ENCODE measurements at regions not wholly inside any gene's neighbourhood (a gene's known extent, or its start where the extent isn't known, plus 50 kb on each side); places are given as distances from the start of the nearest gene placed in this dataset.

DNA sequence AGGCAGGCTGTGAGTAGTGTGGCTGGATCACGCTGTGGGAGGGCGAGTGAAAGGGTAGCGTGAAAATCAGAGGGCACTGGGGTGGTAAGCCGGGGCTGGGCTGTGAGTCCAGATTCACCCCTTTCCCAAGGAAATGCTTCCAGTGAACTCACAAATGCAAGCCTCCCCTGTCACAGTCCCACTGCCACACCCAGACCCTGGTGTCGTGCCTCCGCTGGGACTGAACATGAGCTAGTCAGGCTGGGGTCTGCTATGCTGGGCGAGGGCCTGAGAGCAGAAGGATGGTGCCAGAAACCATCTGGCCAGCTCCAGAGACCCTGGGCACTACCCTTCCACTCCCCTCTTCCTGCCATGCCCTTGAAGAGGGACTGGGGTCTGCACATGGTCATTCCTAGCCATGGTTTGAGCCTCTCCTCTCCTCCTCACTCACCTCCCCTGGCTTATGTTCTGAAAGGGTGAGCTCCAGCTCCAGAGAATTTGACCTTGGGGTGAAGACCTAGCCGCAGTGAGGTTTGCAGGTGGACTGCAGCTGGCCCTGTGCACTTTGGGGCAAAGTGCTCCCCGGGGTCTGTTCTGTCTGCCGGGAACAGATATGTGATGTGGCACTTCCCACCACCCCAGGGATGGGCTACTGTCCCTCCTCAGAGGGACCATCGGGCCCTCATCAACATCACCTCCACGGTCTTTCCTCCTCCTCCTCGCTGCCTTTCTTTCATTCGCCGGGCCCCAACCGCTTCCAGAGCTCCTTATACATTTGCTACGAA, 365.6 kb downstream of the RPS6KC1 start:
- H2AFZ ChIP-seq: no peak overlapping the region
- H3K4me3 ChIP-seq (ENCODE audit: low read depth, low read length): no peak overlapping the region
- no peaks in the 10 kb centered on the region for H3K9me3 ChIP-seq (ENCODE audit: control insufficient read depth, low read length)
- H3K27ac ChIP-seq: no peak overlapping the region
- no peak overlapping the region for H3K4me2 ChIP-seq (ENCODE audit: low read length)
- no peaks in the 10 kb centered on the region for H3K36me3 ChIP-seq (ENCODE audit: control insufficient read depth, insufficient read depth, low read length)
- no peaks in the 10 kb centered on the region for H3K27me3 ChIP-seq (ENCODE audit: control insufficient read depth, insufficient read depth, low read length)
- no peak for TF ChIP-seq CTCF (IDR thresholded peaks at IDR 0.05)
- H3K4me1 ChIP-seq: no peaks in the 10 kb centered on the region
- no peak overlapping the region for H3K9ac ChIP-seq
- H3K79me2 ChIP-seq: no peaks in the 10 kb centered on the region

DNA sequence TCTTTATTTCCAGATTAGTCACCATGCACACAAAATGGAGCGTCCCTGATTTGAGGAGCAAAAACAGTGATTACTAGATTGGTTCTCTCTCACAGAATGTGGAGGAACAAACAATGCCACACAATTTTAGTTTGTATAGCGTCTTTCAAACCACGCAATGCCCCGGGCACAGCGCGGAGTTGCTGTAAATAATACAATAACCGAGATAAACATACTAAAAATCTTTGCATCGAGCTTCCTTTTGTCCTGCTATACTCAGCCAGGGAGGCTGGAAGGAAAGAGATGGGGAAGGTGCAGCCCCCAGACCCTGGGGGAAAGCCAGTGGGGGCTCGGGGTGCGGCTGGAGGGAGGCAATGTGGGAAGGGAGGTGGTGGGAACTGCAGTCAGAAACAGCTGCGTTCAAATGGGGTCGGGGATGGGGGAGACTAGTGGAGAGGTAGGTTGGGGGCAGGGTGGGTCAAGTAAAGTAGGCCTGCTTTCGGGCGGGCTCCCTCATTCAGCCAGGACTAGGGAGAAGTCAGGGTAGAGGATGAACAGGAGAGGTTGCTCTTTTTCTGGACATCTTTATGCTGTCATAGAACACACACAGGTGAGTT, 366.3 kb downstream of the RPS6KC1 start:
- Histone ChIP-seq H3K27me3 (ENCODE audit: control insufficient read depth, insufficient read depth, low read length) (no peaks in the 10 kb centered on the region), H3K4me1 (no peaks in the 10 kb centered on the region), H3K27ac (no peak overlapping the region), H3K4me3 (ENCODE audit: low read depth, low read length) (no peak overlapping the region), H3K4me2 (ENCODE audit: low read length) (no peak overlapping the region), H3K36me3 (ENCODE audit: control insufficient read depth, insufficient read depth, low read length) (no peaks in the 10 kb centered on the region), H3K9ac (no peak overlapping the region), H3K79me2 (no peaks in the 10 kb centered on the region), H2AFZ (no peak overlapping the region), H3K9me3 (ENCODE audit: control insufficient read depth, low read length) (no peaks in the 10 kb centered on the region)
- no peak for TF ChIP-seq CTCF (IDR thresholded peaks at IDR 0.05)

GRCh38 chr1:213417846-213418245, 366.8 kb downstream of the RPS6KC1 start:
- TF ChIP-seq CTCF (IDR thresholded peaks at IDR 0.05): no peak
- H3K4me2 ChIP-seq (ENCODE audit: low read length): no peak overlapping the region
- H3K4me1 ChIP-seq: no peaks in the 10 kb centered on the region
- no peak overlapping the region for H3K27ac ChIP-seq
- no peak overlapping the region for H2AFZ ChIP-seq
- no peaks in the 10 kb centered on the region for H3K79me2 ChIP-seq
- H3K36me3 ChIP-seq (ENCODE audit: control insufficient read depth, insufficient read depth, low read length): no peaks in the 10 kb centered on the region
- no peak overlapping the region for H3K9ac ChIP-seq
- no peaks in the 10 kb centered on the region for H3K9me3 ChIP-seq (ENCODE audit: control insufficient read depth, low read length)
- no peaks in the 10 kb centered on the region for H3K27me3 ChIP-seq (ENCODE audit: control insufficient read depth, insufficient read depth, low read length)
- no peak overlapping the region for H3K4me3 ChIP-seq (ENCODE audit: low read depth, low read length)

- Histone ChIP-seq H3K36me3 (ENCODE audit: control insufficient read depth, insufficient read depth, low read length) (no peaks in the 10 kb centered on the region), H3K27me3 (ENCODE audit: control insufficient read depth, insufficient read depth, low read length) (no peaks in the 10 kb centered on the region), H3K4me2 (ENCODE audit: low read length) (no peak overlapping the region), H3K9ac (no peak overlapping the region), H3K4me3 (ENCODE audit: low read depth, low read length) (no peak overlapping the region), H3K27ac (no peak overlapping the region), H2AFZ (no peak overlapping the region), H3K9me3 (ENCODE audit: control insufficient read depth, low read length) (no peaks in the 10 kb centered on the region), H3K4me1 (no peaks in the 10 kb centered on the region), H3K79me2 (no peaks in the 10 kb centered on the region)
- TF ChIP-seq CTCF (IDR thresholded peaks at IDR 0.05): no peak
These were observed 367.4 kb downstream of the RPS6KC1 start for GRCh38 chr1:213418268-213419071.
